Lower leg skin (tissue), 4 donors: ENCODE measurements at regions not wholly inside any gene's neighbourhood (a gene's known extent, or its start where the extent isn't known, plus 50 kb on each side); places are given as distances from the start of the nearest gene placed in this dataset.

Experiments
- DNase-seq, 2 donors: peaks; one replicate each; pipeline ENCODE4 v3.0.0-alpha.2; 2019; ENCODE audit warnings: low spot score in 2 of 2
- H3K4me3 ChIP-seq: fragments of 200-600 bp; sonication (generic); 2 replicates; pipeline ENCODE4 v1.5.1; 2017; ENCODE audit warnings: mild to moderate bottlenecking, low read depth; ENCODE audit not compliant: poor library complexity, severe bottlenecking
- CTCF ChIP-seq, 3 donors: fragments of 450-650 bp; IDR thresholded peaks; one replicate each; pipeline ENCODE4 v1.5.1; 2016; ENCODE audit warnings: antibody characterized with exemption in 3 of 3, mild to moderate bottlenecking in 3 of 3, moderate library complexity in 2 of 3
- POLR2A ChIP-seq, 2 donors: fragments of 450-650 bp; IDR thresholded peaks; one replicate each; pipeline ENCODE4 v1.6.1; 2016 to 2017; ENCODE audit warnings: antibody characterized with exemption in 2 of 2, mild to moderate bottlenecking in 1 of 2, moderate library complexity in 1 of 2
- WGBS, 2 donors: methylation state at CpG; one replicate each; pipeline ENCODE4 v1.1.5; 2018; 5-methylcytosine and 5-hydroxymethylcytosine counted together
- intact Hi-C: fragments of 100-400 bp; cut with DNase I; formaldehyde crosslinking; loops from one replicate; pipeline ENCODE4 v1.15.0; 2023; ENCODE audit warnings: low total_unique reads

- no peak for DNase-seq
- no peak overlapping the region for H3K4me3 ChIP-seq
- intact Hi-C loops, result no loop called here
- 38 to 51% methylated on average over 5 of the region's 5 CpGs for WGBS, 2 donors
- TF ChIP-seq POLR2A (IDR thresholded peaks at IDR 0.05) (no peak), CTCF (IDR thresholded peaks at IDR 0.05) (no peak)
Observed at GRCh38 chr4:12084690-12085089, 656.0 kb upstream of the HS3ST1 start.

- WGBS, 2 donors, result 74 to 86% methylated on average over 2 of the region's 2 CpGs
- H3K4me3 ChIP-seq, result no peak overlapping the region
- TF ChIP-seq POLR2A (IDR thresholded peaks at IDR 0.05) (no peak), CTCF (IDR thresholded peaks at IDR 0.05) (no peak)
- no peak for DNase-seq
- intact Hi-C loops, result no loop called here
Observed at GRCh38 chr4:12071316-12071715, 642.6 kb upstream of the HS3ST1 start.

GRCh38 chr4:12053966-12054365 lies 625.3 kb upstream of the HS3ST1 start:
- intact Hi-C loops, result no loop called here
- TF ChIP-seq CTCF (IDR thresholded peaks at IDR 0.05) (no peak), POLR2A (IDR thresholded peaks at IDR 0.05) (no peak)
- no peak overlapping the region for H3K4me3 ChIP-seq
- 87 to 98% methylated on average over 2 of the region's 2 CpGs for WGBS, 2 donors
- no peak for DNase-seq

- no peak overlapping the region for H3K4me3 ChIP-seq
- DNase-seq, result no peak
- TF ChIP-seq CTCF (IDR thresholded peaks at IDR 0.05) (no peak), POLR2A (IDR thresholded peaks at IDR 0.05) (no peak)
- intact Hi-C loops, result no loop called here
Observed at GRCh38 chr4:12053556-12053955, 624.9 kb upstream of the HS3ST1 start.

- no peak for DNase-seq
- no peak overlapping the region for H3K4me3 ChIP-seq
- no peak for TF ChIP-seq POLR2A (IDR thresholded peaks at IDR 0.05)
- no peak for TF ChIP-seq CTCF (IDR thresholded peaks at IDR 0.05)
- intact Hi-C loops, result no loop called here
Observed at GRCh38 chr4:12050357-12050756, 621.7 kb upstream of the HS3ST1 start.

- no peak overlapping the region for H3K4me3 ChIP-seq
- DNase-seq, result no peak
- intact Hi-C loops, result no loop called here
- TF ChIP-seq CTCF (IDR thresholded peaks at IDR 0.05) (no peak), POLR2A (IDR thresholded peaks at IDR 0.05) (no peak)
- 79 to 83% methylated on average over 4 of the region's 4 CpGs for WGBS, 2 donors
Observed at GRCh38 chr4:12042818-12043217, 614.1 kb upstream of the HS3ST1 start.
